ENCODE measurements at regions not wholly inside any gene's neighbourhood (a gene's known extent, or its start where the extent isn't known, plus 50 kb on each side); places are given as distances from the start of the nearest gene placed in this dataset.

DNA sequence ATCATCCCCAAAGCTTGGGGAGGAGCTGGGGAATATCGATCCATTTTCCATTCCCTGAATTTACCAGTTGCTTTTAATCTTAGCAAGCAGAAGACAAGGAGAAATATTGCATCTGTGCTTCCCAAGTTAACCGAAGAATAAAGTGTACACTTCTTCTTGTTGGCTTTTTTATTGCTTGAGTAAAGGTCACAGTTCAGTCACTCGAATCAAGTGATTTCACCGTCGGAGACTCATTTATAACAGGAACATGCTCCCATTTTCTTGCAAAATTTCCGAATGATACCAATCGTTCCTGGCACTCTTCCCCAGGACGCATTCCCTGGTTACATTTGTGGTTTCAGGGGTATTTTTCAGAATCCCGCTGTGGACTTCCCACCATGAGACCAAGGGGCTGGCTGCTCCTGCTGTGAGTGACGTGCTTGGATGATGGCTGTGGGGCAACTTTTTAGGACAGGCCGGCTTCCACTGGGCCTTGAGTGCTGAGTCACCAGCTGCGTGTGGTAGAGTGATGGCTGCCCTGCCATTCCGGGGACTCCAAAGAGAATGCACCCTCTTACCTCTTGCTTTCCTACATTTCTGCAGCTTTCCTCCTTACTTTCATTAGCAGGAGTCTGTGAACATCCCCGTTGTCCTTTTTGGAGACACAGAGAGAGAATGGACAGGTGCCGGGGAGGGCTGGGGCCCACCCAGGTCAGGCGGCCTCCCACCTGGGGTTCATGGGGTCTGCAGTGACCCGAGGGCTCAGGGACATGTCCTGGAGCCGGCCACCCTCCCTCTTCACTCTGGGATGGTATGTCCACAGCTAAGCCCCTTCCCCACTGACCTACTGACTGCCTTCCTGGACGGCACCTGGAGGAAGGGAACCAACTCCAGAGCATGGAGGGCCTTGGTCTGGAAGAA is 60.7 kb upstream of the HDAC4 start:
- DNase-seq: no peak

DNA sequence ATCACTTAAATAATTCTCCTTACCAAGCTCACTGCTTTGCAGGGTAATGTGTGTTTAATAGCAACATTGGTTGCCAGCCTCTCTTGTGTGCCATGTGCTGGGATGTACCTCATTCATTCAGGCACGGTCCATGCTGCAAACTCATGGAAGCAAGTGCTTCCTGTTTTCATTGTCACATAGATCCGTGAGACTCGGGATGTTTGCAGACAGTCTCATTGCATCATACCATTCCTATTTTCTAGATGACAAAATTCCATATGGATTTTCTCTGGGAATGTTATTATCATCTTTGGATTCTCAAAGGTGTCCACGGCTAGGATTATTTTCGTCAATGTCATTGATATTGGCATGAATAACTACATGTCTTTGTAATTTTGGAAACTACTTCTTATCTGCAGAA is 60.0 kb upstream of the HDAC4 start:
- DNase-seq: no peak

DNA sequence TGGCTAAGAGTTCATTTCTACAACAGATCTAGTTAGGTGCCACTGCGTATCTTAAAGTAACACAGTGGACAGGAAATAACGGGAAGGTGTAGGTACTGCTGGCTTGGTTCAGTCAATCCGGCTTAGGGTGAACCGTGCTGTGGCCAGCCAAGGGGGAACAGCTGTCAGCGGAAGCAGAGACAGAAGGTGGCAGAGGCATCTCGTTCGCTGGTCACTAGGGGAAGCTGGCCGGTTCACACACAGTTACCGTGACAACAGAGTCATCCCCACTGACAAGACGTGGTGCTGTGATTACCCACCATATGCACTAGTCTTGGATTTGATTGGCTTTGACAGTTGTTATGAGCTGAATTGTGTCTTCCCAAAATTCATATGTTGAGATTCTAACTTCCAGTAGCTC is 58.8 kb upstream of the HDAC4 start:
- no peak for DNase-seq

DNA sequence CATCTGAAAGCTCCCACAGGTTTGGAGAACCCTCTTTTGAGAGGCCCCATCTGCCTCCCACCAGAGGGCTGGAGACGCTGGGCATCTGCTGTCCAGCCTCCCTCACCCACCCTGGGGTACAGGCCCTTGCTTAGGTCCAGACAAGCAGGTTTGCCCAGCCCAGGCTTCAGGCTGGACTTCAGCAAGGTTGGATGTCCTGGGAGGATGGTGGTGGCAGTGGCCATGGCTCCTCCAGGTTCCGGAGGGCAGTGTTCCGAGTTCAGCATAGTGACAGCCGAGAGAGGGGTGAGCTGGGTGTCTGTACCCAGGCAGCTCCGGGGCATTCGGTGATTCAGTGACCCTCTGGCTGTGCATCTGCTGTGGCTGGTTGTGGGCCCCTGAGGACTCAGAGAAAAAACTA is 58.2 kb upstream of the HDAC4 start:
- DNase-seq: no peak

DNA sequence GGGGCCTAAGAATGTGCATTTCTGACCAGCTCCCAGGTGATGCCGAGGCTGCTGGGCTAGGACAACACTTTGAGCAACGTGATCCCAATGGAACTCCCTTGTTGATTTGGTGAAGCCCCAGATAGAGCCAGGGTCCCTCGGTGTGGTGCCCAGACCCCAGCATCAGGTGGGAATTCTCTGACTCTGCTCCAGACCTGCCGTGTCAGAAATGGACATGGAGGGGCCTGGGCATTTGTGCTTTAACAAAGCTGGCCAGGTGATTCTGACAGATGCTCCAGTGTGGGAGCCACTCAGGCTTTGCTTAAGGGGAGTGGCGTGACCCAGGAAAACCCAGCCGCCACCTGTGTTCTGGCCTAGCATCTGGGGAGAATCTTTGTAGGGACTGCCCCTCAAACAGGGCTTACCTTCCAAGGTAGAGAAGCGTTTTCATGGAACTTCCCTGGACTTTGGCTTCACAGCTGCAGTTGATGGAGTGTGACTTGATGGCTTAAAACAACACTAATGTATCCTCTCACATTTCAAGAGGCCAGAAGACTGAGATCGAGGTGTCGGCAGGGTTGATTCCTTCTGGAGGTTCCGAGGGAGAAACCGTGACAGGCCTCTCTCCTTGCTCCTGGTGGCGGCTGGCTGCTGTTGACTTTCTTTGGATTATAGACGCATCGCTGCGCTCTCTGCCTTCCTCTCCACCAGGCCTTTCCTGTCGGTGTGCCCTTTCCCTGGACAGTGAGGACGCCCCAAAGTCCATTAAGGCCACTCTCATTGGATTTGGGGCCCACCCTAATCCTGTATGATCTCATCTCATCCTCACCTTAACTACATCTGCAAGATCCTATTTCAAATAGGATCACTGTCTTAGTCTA is 57.0 kb upstream of the HDAC4 start:
- no peak for DNase-seq

DNA sequence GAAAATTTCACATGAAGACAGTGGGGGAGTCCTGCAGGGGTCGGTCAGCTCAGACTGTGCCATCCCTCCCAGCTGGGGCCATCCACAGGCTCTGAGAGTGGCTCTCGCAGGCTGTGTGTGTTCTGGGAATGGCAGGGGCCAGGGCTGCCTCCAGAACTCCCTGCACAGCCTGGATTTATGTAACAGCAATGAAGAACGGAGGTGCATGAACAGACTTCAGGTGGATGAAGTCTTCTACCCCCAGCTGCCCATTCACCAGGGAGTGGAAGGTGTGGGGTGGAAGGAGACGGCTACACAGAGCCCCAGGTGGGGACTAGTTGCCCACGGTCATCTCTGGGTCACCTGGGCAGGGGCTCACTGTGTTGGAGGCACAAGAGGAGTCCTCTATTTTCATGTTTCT is 56.1 kb upstream of the HDAC4 start:
- no peak for DNase-seq

DNA sequence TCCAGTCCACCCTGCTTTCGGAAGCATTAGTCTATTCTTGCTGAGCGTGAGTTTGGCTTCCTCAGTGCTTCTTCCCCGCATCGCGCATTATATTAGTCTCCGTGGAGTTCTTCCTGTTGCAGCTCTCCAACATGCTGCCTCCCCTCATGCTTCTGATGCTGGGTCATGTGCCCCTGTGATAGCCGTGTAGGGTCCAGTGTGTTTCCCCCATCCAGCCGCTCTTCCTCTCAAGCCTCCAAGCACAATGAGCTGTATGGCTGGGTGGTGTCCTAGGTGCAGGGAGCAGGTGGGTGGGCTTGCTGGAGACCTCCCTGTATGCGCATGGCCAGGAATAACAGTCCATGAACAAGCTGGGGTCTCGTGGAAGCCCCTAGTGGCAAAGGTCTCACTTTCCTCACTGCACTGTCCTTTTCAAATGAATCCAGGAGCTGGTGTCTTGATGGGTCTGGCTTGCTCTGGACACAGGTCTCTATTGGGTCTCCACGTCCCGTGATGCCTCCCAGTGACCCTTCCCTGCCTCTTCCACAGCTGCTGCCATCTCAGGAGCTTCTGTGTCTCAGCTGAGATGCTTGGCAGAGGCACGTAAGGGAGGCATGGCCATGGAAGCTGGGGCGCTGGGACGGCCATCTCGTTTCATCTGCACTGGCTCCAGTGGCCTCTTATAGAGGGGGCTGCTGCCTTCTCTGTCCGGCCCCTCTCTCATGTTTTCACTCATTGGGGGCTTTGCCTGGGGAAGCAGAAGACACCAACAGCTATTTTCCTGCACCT is 54.8 kb upstream of the HDAC4 start:
- no peak for DNase-seq

DNA sequence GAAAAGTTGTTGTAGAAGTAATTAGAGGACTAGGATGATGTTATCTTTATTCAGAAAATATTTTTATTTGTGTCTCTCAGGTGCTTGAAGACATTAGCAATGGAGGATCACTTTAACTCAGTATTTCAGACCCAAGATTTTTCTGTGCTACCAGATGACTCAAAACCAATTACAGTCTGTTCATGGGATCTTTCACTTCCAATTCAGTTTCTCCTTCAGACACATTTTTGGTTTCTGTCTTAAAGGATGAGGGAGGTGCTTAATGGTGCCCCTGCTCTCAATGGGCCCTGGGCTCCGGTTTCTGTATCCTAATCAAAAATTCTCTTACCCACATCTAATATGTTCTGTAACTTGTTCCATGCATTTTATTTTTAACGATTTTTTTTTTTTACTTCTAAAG is 53.7 kb upstream of the HDAC4 start:
- no peak for DNase-seq
